ENCODE measurements at regions not wholly inside any gene's neighbourhood (a gene's known extent, or its start where the extent isn't known, plus 50 kb on each side); places are given as distances from the start of the nearest gene placed in this dataset.

DNA sequence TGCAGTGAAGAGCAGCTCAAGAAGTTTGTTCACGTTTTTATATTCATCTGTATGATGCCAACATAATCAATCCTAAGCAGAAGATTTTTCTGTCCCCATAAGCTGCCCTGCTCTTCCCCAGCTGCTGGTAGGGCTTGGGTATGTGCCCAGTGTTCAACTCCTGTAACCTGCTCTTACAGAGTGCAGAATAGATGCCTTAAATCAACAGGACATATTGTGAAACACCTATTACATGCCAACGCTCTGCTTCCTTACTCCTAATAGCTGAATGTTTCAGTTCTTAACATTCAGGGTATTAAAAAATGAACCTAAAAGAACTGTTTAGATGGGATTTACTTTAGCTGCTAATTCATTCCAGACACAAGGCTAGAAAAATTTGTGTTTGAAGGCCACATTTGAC, 190.9 kb downstream of the HS3ST3A1 start:
- H3K9me3 ChIP-seq, result no peaks in the 10 kb centered on the region
- TF ChIP-seq, protein P1, sequence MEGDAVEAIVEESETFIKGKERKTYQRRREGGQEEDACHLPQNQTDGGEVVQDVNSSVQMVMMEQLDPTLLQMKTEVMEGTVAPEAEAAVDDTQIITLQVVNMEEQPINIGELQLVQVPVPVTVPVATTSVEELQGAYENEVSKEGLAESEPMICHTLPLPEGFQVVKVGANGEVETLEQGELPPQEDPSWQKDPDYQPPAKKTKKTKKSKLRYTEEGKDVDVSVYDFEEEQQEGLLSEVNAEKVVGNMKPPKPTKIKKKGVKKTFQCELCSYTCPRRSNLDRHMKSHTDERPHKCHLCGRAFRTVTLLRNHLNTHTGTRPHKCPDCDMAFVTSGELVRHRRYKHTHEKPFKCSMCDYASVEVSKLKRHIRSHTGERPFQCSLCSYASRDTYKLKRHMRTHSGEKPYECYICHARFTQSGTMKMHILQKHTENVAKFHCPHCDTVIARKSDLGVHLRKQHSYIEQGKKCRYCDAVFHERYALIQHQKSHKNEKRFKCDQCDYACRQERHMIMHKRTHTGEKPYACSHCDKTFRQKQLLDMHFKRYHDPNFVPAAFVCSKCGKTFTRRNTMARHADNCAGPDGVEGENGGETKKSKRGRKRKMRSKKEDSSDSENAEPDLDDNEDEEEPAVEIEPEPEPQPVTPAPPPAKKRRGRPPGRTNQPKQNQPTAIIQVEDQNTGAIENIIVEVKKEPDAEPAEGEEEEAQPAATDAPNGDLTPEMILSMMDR (IDR thresholded peaks at IDR 0.05), result no peak
- peaks cover 0 to 2% of the 10 kb centered on the region in 2 donors for H3K4me1 ChIP-seq
- H3K36me3 ChIP-seq, result no peaks in the 10 kb centered on the region
- DNase-seq (ENCODE audit: low spot score), result no peak
- H3K4me3 ChIP-seq, result no peak overlapping the region
- no peak overlapping the region for H3K27ac ChIP-seq
- H3K27me3 ChIP-seq, result no peaks in the 10 kb centered on the region

DNA sequence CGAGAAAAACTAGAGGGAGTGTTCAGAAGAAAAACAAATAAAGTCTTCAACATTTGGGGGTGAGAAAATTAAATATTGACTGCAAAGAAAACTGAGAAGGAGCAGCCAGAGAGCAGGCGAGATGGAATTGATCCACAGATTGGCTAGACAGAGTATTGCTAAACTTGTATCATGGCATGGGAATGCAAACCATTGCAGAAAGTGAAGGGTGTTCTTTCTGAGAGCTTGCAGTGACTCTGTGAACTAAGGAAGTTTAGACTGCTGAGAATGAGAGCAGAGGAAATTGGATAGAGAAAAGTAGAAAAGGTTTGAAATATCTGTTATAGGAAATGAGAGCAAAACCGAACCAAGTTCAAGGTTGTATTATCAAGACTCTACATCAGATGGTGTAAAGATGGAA, 191.5 kb downstream of the HS3ST3A1 start:
- no peaks in the 10 kb centered on the region for H3K36me3 ChIP-seq
- DNase-seq (ENCODE audit: low spot score), result no peak
- no peaks in the 10 kb centered on the region for H3K27me3 ChIP-seq
- H3K4me1 ChIP-seq, result no peaks in the 10 kb centered on the region
- no peak overlapping the region for H3K4me3 ChIP-seq
- H3K27ac ChIP-seq, result no peak overlapping the region
- TF ChIP-seq, protein P1 (IDR thresholded peaks at IDR 0.05), result no peak
- no peaks in the 10 kb centered on the region for H3K9me3 ChIP-seq

DNA sequence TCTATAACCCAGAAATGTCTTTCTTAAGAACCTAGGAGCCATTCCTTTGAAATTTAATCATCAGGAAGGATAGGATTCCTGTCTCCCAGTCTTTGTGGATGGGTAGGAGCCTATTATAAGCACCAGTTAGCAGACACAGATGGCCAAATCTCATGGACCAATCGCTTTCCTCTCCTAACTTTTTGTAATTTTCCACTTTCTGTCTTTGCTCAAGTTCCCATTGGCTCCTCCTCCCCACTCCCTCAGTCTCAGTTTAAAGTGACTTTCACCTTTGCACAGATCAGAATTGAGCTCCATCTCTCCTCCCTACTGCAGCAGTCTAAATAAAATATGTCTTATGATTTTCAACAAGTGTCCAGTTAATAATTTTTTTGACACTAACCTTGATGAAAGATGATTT, 192.3 kb downstream of the HS3ST3A1 start:
- DNase-seq (ENCODE audit: low spot score), result no peak
- H3K27ac ChIP-seq, result no peak overlapping the region
- H3K4me1 ChIP-seq, result no peaks in the 10 kb centered on the region
- no peaks in the 10 kb centered on the region for H3K27me3 ChIP-seq
- H3K4me3 ChIP-seq, result no peak overlapping the region
- no peaks in the 10 kb centered on the region for H3K36me3 ChIP-seq
- H3K9me3 ChIP-seq, result no peaks in the 10 kb centered on the region
- TF ChIP-seq, protein P1 (IDR thresholded peaks at IDR 0.05), result no peak

DNA sequence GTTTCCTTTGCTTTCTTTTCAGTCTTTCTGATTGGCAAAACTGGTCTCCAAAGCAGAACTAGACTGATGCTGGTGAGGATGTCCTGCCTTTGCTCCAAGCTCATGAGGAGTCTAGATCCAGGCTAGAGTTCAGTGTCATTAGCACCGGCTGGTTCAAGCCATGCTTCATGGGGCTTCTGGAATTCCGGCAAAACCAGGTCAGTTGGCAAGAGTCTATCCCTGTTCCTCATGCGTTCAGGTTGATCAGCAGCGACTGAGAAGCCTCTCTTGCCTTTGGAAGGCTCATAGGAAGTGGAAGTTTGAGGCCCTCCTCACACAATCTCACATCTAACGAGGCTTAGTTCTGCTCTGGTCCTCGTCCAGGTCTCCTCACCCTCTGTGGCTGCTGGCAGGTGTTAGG, 194.3 kb downstream of the HS3ST3A1 start:
- Histone ChIP-seq H3K36me3 (no peaks in the 10 kb centered on the region), H3K4me1 (no peaks in the 10 kb centered on the region), H3K9me3 (no peaks in the 10 kb centered on the region), H3K27me3 (no peaks in the 10 kb centered on the region), H3K4me3 (no peak overlapping the region), H3K27ac (no peak overlapping the region)
- TF ChIP-seq, protein P1 (IDR thresholded peaks at IDR 0.05), result no peak
- DNase-seq (ENCODE audit: low spot score), result no peak

DNA sequence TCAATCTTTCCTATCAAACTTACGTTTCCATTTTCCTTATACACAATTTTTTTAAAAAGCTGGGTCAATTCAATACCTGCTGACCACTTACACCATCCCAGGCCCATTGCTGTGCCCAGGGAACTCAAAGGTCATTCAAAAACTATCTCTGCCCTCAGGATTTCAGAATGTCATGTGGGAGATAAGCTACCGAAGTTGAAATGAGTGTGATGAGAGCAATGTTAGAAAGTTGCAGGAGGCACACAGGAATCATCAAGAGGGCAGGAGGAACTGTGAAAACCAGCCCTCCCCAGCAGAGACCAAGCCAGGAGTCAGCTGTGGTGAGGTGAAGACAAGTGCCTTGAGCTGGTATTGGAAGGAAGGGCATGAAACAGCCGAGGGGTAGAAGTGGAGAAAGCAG, 195.9 kb downstream of the HS3ST3A1 start:
- H3K27me3 ChIP-seq, result no peaks in the 10 kb centered on the region
- no peak overlapping the region for H3K27ac ChIP-seq
- H3K36me3 ChIP-seq, result no peaks in the 10 kb centered on the region
- no peak for DNase-seq (ENCODE audit: low spot score)
- TF ChIP-seq, protein P1 (IDR thresholded peaks at IDR 0.05), result no peak
- no peaks in the 10 kb centered on the region for H3K9me3 ChIP-seq
- H3K4me1 ChIP-seq, result no peaks in the 10 kb centered on the region
- H3K4me3 ChIP-seq, result no peak overlapping the region

DNA sequence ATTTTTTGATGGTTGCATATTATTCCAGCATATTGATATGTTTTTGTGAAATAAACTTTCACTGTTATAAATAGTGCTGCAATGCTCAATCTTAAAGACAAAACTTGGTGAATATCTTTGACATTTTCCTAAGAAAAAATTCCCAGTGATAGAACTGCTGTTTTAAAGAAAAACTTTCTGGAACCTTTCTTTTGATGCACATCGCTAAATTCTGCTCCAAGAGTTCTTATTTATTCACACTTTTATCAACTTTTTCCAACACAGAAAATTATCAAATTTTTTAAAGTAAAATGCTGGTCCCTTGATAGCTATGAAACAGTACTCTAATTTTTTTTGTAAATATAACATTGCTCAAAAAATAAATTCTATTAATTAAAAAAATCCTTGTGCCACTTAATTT, 196.6 kb downstream of the HS3ST3A1 start:
- no peak for DNase-seq (ENCODE audit: low spot score)
- Histone ChIP-seq H3K9me3 (no peaks in the 10 kb centered on the region), H3K27me3 (no peaks in the 10 kb centered on the region), H3K27ac (no peak overlapping the region), H3K36me3 (no peaks in the 10 kb centered on the region), H3K4me1 (no peaks in the 10 kb centered on the region), H3K4me3 (no peak overlapping the region)
- TF ChIP-seq, protein P1 (IDR thresholded peaks at IDR 0.05), result no peak

Data from right atrium auricular region (tissue), 2 donors.